Astrocyte (in vitro differentiated cells and primary cell): ENCODE measurements at regions not wholly inside any gene's neighbourhood (a gene's known extent, or its start where the extent isn't known, plus 50 kb on each side); places are given as distances from the start of the nearest gene placed in this dataset.

Source experiments
- CTCF ChIP-seq: IDR thresholded peaks from 2 replicates; pipeline ENCODE4 v1.5.1; 2011; ENCODE audit warnings: low read depth, mild to moderate bottlenecking, inconsistent platforms, low read length, moderate library complexity; ENCODE audit not compliant: insufficient read depth
- EZH2 ChIP-seq: IDR thresholded peaks from 2 replicates; pipeline ENCODE4 v1.6.1; 2012; ENCODE audit warnings: mild to moderate bottlenecking, low read length, inconsistent platforms; ENCODE audit not compliant: insufficient read depth

GRCh38 chr3:181050738-181051137 lies 61.2 kb upstream of the DNAJC19 start:
- TF ChIP-seq CTCF (no peak), EZH2 (no peak)
